H1 (cell line): ENCODE measurements at regions not wholly inside any gene's neighbourhood (a gene's known extent, or its start where the extent isn't known, plus 50 kb on each side); places are given as distances from the start of the nearest gene placed in this dataset.

Source experiments
- CTCF ChIP-seq, 3 experiments: IDR thresholded peaks; 1 replicate in 2 of 3; 2 replicates in 1 of 3; pipeline versions ENCODE4 v1.5.1 to v1.6.1; 2011; ENCODE audit warnings: low read length in 3 of 3, mild to moderate bottlenecking in 3 of 3, inconsistent platforms in 2 of 3, low read depth in 1 of 3, moderate library complexity in 1 of 3; ENCODE audit not compliant: insufficient read depth in 1 of 3; ENCODE audit errors: control extremely low read depth in 1 of 3
- HDAC2 ChIP-seq, 2 experiments: fragments of 300-600 bp in 1 of 2; sonication (generic) in 1 of 2; IDR thresholded peaks; 2 replicates each; pipeline ENCODE4 v1.6.1; 2011 to 2012; ENCODE audit warnings: low read depth in 2 of 2, low read length in 2 of 2, mild to moderate bottlenecking in 2 of 2, moderate library complexity in 2 of 2, borderline replicate concordance in 1 of 2, inconsistent platforms in 1 of 2

GRCh38 chr1:235035928-235036327 lies 92.7 kb downstream of the TOMM20 start (continued):
- TF ChIP-seq CTCF (IDR thresholded peaks at IDR 0.05; ENCODE audit: control extremely low read depth in 1 of 3, insufficient read depth in 1 of 3, low read depth in 1 of 3, low read length in 3 of 3) (no peak), HDAC2 (IDR thresholded peaks at IDR 0.05; ENCODE audit: borderline replicate concordance in 1 of 2, low read depth in 2 of 2, low read length in 2 of 2) (no peak)
